DMS153 (cell line): ENCODE measurements at regions not wholly inside any gene's neighbourhood (a gene's known extent, or its start where the extent isn't known, plus 50 kb on each side); places are given as distances from the start of the nearest gene placed in this dataset.
"Not testable (repeated sequence)": the region's sequence is repeated elsewhere in the genome, so short reads cannot be mapped to it uniquely, and the experiment has no call there.

Experiments
- DNase-seq: peaks from one replicate; lab custom pipeline; 2025; lab: John Stamatoyannopoulos, UW

DNA sequence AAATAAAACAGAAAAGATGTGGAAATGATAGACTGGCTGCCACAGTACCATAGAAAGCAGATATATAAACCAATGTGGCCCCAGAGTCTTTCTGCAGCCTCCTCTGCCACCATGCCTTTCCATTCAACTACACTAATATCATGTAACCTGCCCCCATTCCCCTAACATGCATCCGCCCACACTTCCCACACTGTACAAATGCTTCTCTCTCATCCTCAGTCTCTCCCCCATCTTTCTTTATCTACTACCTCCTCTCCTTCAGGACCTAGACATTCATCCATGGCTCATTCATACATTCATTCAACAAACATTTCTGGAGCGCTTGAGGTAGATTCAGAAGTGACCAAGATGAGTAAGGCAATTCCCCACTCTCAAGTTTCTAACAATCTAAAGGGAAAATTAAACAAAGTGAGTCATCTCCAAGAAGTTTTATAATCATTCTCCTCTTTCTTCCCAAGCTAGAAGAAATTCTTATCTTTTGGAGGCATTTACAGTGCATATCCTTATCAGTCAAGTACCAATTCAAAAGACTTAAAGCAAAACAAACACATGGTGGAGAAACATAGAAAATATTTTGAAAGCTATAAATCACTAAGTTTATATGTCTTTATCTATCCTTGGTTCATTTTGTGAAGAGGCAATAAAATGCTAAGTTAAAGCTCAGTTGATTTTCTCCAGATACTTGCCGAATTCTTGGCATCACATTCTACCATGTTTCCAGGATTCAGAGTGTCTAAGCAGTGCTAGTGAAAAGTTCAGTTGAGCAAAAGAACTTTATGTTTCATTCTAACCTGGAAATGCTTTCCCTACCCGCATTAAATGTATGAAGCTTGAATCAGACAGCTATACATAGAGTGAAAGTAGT, 70.5 kb upstream of the FRMD6 start:
- no peak for DNase-seq

- DNase-seq, result no peak
Observed at GRCh38 chr14:51582437-51582836, 69.3 kb upstream of the FRMD6 start.

DNA sequence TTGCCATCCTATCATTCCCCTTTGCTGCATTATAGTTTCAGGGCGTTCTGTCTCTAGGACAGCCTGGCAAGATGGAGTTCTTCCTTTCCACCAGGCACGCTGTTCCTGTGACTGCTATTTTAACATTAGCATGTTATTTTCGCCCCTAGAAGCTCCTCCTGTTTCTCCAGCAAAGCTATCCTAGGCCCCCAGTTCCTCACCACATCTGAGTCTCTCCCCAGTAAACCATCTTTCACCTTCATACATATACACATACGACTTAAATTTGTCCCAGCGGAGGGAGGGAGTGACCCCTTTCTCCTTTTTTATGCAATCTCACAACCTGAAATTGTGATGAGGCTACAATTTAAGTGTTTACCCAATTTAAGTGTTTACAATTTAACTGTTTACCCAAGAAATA, 66.7 kb upstream of the FRMD6 start:
- DNase-seq, result no peak

DNA sequence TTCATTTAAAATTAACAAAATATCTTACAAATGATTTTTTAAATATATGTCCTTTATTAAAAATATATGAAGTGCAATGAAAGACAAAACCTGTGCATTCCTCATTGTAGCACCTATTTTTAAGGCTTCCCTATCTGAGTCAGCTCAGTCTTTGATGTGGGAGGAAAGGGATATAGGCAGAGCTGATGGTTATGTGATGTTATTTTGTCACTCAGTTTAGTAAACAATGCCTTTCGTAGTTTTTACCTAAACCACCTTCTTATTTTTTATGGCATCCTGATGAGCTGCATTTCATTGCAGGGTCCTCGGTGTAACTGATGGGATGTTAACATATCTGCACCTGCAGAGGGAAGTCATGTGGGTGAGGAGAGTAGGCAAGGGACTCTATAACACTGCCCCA, 58.9 kb upstream of the FRMD6 start:
- no peak for DNase-seq

DNA sequence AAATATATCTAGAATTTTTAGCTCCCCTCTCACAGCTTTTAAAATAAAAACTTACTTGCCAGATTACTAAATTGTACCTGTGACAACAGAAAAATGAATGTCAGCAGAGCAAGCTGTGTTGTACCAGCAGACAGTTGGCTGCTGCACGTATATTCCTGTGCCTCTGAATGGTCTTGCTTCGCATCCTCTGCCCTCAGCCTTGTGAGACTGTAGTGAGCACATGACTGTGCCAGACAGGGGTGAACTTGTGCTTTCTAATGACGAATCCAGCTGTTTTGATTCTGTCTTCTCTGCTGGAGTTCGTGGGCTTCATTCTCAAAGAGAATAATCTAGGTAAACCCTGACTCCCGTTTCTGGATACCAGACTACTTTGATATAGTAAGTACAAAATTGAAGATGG, 58.3 kb upstream of the FRMD6 start:
- DNase-seq, result no peak

- DNase-seq, result no peak
Observed at GRCh38 chr14:51595881-51596455, 55.7 kb upstream of the FRMD6 start.

GRCh38 chr14:51596488-51597117, 55.1 kb upstream of the FRMD6 start:
- DNase-seq, result no peak

DNA sequence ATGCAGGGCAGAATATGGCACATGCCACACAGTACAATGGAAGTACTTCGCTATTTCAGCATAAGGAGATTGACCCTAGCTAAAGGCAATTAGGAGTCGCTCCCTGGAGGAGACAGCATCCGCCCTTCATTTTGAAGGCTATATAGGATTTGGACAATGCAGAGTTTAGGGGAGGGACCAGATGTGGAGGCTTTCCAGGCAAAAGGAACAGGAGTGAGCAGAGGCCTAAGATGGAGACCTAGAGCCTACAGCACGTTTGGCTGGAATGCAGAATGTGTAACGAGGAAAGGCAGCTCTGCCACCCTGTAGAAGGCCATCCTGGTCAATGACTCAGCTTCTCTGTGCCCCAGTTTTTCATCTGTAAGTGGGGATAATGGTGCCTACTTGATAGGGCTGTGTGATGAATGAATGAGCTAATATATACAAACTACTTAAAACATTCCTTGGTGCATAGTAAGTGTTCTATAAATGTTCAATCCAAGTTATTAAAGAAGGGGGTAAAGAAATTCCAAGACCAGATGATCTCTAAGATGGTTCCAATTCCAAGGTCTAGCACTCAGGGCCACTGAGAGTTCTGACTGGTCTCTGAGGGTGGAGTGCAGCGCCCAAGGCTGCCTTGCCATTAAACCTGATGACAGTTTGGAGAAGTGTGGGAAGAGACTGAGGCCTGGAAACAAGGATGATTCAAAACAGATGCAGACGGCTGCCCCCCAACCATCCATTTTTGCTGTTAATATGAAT, 54.3 kb upstream of the FRMD6 start:
- no peak for DNase-seq

DNA sequence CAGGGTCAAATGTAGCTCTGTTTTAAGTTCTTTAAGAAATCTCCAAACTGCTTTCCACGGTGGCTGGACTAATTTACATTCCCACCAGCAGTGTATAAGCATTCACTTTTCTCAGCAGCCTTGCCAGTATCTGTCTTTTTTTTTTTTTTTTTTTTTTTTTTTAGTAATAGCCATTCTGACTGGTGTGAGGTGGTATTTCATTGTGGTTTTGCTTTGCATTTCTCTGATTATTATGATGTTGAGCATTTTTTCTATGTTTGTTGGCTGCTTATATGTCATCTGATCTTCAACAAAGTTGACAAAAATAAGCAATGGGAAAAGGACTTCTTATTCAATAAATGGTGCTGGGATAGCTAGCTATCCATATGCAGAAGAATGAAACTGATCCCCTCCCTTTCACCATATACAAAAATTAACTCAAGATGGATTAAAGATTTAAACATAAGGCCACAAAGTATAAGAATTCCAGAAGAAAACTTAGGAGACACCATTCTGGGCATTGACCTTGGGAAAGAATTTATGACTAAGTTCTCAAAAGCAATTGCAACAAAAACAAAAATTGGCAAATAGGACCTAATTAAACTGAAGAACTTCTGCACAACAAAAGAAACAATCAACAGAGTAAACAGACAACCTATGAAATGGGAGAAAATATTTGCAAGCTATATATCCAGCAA, 52.6 kb upstream of the FRMD6 start:
- DNase-seq, result not testable (repeated sequence)

DNA sequence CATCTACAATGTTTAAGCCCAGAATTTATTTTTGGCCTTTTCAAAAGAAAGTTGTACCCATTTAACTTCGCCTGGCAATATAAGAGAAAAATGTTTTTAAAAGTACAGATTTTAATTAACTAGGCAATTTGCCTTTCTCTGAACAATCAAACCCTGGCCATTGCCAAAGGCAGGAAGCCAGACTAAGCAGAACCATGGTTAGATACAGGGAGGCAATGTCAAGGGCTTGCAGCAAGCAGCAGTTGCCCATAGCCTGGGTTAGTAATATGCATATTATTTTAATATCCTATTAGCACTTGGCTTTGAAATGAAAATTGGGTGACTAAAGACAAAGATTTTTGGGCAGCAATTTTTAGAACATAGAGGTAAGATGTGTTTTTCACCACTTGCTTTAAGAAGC, 51.1 kb upstream of the FRMD6 start:
- DNase-seq, result no peak
